Ovary (tissue), 7 donors: ENCODE measurements at regions not wholly inside any gene's neighbourhood (a gene's known extent, or its start where the extent isn't known, plus 50 kb on each side); places are given as distances from the start of the nearest gene placed in this dataset.

ENCODE experiments used
- DNase-seq, 5 donors: peaks; one replicate each; pipeline ENCODE4 v3.0.0-alpha.2; 2019 to 2020
- H3K27ac ChIP-seq, 2 donors: fragments of 200-600 bp; one replicate each; pipeline versions ENCODE4 v1.5.1 to v1.8.0; 2019 to 2022
- H3K27me3 ChIP-seq: fragments of 200-600 bp; one replicate; pipeline ENCODE4 v1.8.0; 2022
- H3K36me3 ChIP-seq: fragments of 200-600 bp; sonication (generic); one replicate; pipeline ENCODE4 v1.5.1; 2019
- H3K4me1 ChIP-seq: one replicate; pipeline ENCODE4 v1.8.1; 2013; ENCODE audit warnings: mild to moderate bottlenecking, moderate library complexity; ENCODE audit not compliant: insufficient read depth
- H3K4me3 ChIP-seq: fragments of 200-600 bp; sonication (generic); one replicate; pipeline ENCODE4 v1.5.1; 2017
- H3K9me3 ChIP-seq, 2 donors: fragments of 200-600 bp in 1 of 2; sonication (generic) in 1 of 2; one replicate each; pipeline versions ENCODE4 v1.5.1 to v1.8.1; 2013 to 2019; ENCODE audit warnings: mild to moderate bottlenecking in 1 of 2, moderate library complexity in 1 of 2
- EP300 ChIP-seq: sonication (generic); formaldehyde crosslinking; IDR thresholded peaks from one replicate; pipeline ENCODE4 v1.6.1; 2017; ENCODE audit warnings: antibody characterized with exemption
- POLR2A ChIP-seq: fragments of 450-650 bp; IDR thresholded peaks from one replicate; pipeline ENCODE4 v1.6.1; 2017; ENCODE audit warnings: antibody characterized with exemption, mild to moderate bottlenecking, moderate library complexity
- WGBS, 3 donors: extraction: QIAGEN DNeasy Blood & Tissue Kit in 1 of 3; methylation state at CpG; one replicate each; pipeline versions ENCODE4 v1.1.5 to v1.1.7; 2013 to 2017; 5-methylcytosine and 5-hydroxymethylcytosine counted together
- intact Hi-C, 4 donors: fragments of 100-400 bp; cut with DNase I; formaldehyde crosslinking; loops; one replicate each; pipeline versions ENCODE4 v1.11.0 to v1.15.1; 2022 to 2023
- TF ChIP-seq, protein P1 (sequence below), 3 donors: fragments of 450-650 bp in 2 of 3; fragments of 200-600 bp in 1 of 3; IDR thresholded peaks; one replicate each; pipeline versions ENCODE4 v1.5.1 to v1.8.0; 2016 to 2022; ENCODE audit warnings: antibody characterized with exemption in 3 of 3, mild to moderate bottlenecking in 1 of 3
- donor health status: DM: no; HTN: no; CAD: no; lungs with moderate emphysema.
- donor health status: DM: no; HTN: no; CAD: no.
- donor health status: Bipolar disorder and iron deficiency.
- donor health status: DM: no; HTN: no; CAD: no.
- donor health status: DM: yes; HTN: yes; CAD: no.

DNA sequence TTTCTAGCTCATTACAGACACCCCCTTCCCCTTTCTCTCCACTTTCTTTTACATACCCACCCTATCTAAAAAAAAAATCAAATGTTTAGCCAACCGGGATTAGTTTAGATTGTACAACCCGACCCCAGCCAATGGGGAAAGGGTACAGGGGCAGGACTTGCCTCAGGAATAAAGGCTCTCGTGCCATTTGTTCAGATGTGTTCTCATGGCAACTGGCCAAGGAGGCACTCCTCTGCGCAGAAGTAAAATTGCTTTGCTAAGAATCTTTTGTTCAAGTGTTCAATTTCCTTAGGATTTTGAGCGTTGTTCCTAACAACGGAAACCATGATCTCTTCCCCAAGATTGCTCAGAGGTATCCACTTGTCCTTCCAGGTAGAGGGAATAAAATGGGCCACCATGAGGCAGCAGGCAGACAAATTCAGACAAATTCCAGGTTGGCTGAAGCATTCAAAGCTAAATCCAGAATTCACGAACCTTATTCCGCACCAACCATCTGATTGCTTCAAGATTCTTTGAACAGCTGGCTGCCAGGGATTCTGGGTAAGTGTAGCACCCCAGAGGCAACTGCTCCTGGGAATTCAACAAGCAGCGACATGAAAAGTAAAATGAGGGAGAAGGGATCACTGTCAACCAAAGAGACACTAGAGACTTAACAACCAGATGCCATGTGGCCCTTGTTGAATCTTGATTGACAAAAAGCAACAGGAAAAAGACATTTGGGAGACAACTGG lies 431.8 kb downstream of the PREX1 start:
- H3K36me3 ChIP-seq, result no peaks in the 10 kb centered on the region
- WGBS, 3 donors, result 80 to 85% (median 81%) methylated on average over 9 of the region's 9 CpGs
- DNase-seq, result no peak
- H3K27me3 ChIP-seq, result no peaks in the 10 kb centered on the region
- no peak overlapping the region for H3K4me3 ChIP-seq
- TF ChIP-seq, protein P1, sequence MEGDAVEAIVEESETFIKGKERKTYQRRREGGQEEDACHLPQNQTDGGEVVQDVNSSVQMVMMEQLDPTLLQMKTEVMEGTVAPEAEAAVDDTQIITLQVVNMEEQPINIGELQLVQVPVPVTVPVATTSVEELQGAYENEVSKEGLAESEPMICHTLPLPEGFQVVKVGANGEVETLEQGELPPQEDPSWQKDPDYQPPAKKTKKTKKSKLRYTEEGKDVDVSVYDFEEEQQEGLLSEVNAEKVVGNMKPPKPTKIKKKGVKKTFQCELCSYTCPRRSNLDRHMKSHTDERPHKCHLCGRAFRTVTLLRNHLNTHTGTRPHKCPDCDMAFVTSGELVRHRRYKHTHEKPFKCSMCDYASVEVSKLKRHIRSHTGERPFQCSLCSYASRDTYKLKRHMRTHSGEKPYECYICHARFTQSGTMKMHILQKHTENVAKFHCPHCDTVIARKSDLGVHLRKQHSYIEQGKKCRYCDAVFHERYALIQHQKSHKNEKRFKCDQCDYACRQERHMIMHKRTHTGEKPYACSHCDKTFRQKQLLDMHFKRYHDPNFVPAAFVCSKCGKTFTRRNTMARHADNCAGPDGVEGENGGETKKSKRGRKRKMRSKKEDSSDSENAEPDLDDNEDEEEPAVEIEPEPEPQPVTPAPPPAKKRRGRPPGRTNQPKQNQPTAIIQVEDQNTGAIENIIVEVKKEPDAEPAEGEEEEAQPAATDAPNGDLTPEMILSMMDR (IDR thresholded peaks at IDR 0.05), result no peak
- TF ChIP-seq POLR2A (no peak), EP300 (no peak)
- peaks cover 6% of the 10 kb centered on the region for H3K4me1 ChIP-seq
- intact Hi-C loops, result no loop called here
- H3K9me3 ChIP-seq, result no peaks in the 10 kb centered on the region
- no peak overlapping the region for H3K27ac ChIP-seq

DNA sequence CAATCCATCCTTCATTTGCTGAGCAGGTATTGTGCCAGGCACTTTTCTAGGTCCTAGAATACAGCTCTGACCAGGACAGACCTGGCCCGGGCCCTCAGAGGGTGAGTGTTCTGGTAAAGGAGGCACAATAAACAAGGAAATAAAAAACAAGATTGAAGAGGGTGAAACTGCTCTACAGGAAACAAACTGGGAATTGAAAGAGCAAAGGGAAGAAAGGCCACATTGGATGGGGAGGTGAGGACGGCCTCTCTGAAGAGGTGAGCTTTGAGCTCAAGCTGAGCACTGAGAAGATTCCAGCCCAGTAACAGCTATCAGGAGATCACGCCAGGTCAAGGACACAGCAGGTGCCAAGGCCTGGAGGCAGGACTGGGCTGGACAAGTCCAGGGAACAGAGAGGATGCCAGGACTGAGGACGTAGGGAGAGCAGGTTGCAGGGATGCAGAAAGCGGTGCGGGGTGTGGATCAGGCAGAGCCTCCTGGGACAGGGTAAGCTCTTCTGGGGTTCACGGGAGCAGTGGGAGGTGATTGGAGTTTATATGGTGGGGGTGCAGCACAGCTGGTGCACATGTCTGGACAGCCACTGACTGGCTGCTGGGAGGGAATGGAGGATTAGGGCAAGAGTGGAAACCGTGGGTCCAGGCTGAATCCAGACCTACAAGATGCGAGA lies 433.3 kb downstream of the PREX1 start:
- Histone ChIP-seq H3K9me3 (no peaks in the 10 kb centered on the region), H3K36me3 (no peaks in the 10 kb centered on the region), H3K4me1 (peaks cover 6% of the 10 kb centered on the region), H3K27ac (no peak overlapping the region), H3K4me3 (no peak overlapping the region), H3K27me3 (no peaks in the 10 kb centered on the region)
- no peak for DNase-seq
- intact Hi-C loops, result no loop called here
- WGBS, 3 donors, result 86 to 89% (median 86%) methylated on average over 8 to 9 of the region's 9 CpGs
- TF ChIP-seq, protein P1 (IDR thresholded peaks at IDR 0.05), result no peak
- TF ChIP-seq EP300, result no peak

DNA sequence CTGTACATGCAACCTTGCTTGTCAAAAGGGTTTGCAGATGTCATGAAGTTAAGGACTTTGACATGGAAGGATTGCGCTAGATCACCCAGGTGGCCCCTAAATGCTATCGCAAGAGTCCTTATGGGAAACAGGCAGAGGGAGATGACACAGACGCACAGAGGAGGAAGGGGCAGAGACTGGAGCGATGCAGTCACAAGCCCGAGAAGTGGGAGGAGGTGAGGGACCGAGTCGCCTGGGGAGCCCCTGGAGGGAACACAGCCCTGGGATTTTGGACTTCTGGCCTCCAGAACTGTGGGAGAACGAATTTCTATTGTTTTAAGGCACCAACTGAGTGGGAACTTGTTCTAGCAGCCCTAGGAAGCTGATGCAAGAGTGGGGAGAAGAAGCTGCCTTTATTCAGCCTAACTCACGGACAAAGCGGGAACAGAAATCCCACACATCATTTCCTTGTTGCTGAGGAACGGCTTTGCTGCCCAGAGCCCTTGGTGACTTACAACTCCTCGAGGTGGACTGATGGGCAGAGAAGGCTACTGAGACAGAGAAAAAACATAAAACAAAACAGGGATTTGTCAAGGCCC lies 434.0 kb downstream of the PREX1 start:
- Histone ChIP-seq H3K9me3 (no peaks in the 10 kb centered on the region), H3K4me1 (peaks cover 6% of the 10 kb centered on the region), H3K36me3 (no peaks in the 10 kb centered on the region), H3K27me3 (no peaks in the 10 kb centered on the region), H3K4me3 (no peak overlapping the region), H3K27ac (no peak overlapping the region)
- 88 to 91% (median 89%) methylated on average over 12 of the region's 12 CpGs for WGBS, 3 donors
- intact Hi-C loops, result no loop called here
- TF ChIP-seq, protein P1 (IDR thresholded peaks at IDR 0.05), result no peak
- TF ChIP-seq EP300 (no peak), POLR2A (no peak)
- DNase-seq, result no peak

DNA sequence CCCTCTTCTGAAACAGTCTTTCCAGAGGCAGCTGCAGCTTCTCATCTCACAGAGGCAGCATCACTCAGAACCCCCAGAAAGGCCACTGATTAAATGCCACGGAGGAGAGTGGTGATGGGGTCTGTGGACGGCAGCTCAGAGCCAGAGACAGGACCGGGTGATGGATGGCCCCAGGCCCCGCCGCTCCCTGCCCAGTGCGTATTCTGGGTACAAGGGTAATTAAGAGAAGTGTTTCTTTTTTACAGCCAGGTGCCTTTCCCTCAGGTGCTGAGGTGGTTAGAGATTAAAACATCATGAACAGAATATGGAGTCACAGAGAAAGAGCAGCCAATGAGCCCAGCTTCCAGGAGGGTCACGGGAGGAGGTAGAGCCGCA lies 434.5 kb downstream of the PREX1 start:
- H3K36me3 ChIP-seq, result no peaks in the 10 kb centered on the region
- TF ChIP-seq EP300, result no peak
- TF ChIP-seq, protein P1 (IDR thresholded peaks at IDR 0.05), result no peak
- no peak for TF ChIP-seq POLR2A
- no peaks in the 10 kb centered on the region for H3K9me3 ChIP-seq
- WGBS, 3 donors, result 95 to 97% (median 96%) methylated on average over 8 of the region's 8 CpGs
- intact Hi-C loops, result no loop called here
- no peak for DNase-seq
- H3K27me3 ChIP-seq, result no peaks in the 10 kb centered on the region
- H3K4me3 ChIP-seq, result no peak overlapping the region
- H3K4me1 ChIP-seq, result peaks cover 6% of the 10 kb centered on the region
- no peak overlapping the region for H3K27ac ChIP-seq
